Activated T-cell treated with anti-CD3 and anti-CD28 coated beads, Interleukin-2, amount 50 U/mL, for 1 hour (primary cell): ENCODE measurements at regions not wholly inside any gene's neighbourhood (a gene's known extent, or its start where the extent isn't known, plus 50 kb on each side); places are given as distances from the start of the nearest gene placed in this dataset.

Experiments
- DNase-seq: peaks from one replicate; pipeline ENCODE4 v3.0.0-alpha.2; 2020

- no peak for DNase-seq
Observed at GRCh38 chr2:19675856-19676460, 225.8 kb downstream of the TTC32 start.

DNA sequence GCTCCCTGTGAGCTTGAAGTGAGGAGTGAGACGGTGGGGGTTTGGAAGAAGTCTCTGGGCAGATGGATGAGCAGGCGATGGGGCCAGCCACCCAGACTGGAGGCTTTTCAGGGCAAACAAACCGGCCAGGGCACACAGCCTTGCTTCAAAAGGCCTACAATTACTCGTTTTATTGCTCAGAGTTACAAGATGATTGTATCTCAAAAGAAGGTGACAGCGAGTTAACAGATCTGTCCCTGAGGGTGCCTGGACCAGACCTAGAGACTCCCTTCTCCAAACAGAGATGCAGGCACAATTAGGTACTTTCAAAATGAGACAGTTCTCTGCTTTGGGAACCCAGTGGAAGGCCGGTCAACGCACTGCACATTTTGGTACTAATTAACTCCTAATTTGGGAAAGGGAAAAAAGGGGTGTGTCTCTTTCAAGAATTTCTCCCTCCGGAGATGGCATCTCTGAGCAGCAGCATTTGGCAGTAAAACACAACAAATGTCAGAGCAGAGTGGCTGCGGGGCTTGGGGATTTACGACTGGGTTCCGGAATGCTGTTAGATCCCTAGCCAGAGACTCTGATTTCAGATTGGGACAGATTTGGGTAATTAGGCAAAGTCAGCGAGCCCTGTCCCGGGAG lies 226.7 kb downstream of the TTC32 start:
- DNase-seq, result no peak

DNA sequence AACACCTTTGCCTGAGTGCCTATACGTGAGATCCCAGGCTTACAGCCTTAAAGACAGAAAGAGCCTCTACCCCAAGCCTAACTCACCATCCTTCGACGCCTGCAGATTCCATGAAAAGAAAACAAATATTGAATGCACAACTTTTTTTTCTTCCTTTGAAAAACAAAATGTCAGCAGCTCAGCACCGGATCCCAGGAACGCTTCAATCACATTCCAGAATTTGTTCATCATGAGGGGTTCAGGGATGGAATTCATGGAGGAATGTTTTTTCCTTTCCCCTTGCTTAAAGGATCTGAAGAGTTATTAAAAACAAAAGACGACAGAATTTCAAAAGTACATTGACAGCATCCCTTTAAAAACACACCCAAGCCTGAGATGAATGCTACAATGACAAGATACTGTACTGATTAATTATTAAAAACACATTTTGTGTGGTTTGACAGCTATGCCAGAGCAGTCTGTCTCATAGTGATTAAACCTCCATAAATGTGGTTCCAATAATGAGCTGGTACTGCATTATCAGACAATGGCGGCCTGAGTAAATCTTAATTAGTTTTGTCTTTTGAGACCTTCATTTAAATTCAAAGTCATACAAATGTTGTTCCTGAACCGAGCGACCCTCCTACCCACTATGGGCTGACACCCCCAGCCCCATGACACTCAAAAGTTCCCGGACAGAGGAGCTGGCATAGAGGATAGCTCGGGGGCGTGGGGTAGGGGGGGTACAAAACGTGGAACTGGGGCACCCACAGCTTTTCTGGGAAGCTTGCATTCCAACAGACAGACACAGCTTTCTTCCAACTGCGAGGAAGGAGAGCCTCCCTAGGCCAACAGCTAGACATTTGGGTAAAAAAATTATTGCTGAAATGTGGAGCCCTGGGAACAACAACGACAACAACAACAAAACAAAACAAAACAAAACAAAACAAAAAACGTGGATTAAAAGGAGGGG lies 227.5 kb downstream of the TTC32 start:
- DNase-seq, result no peak

GRCh38 chr2:19673213-19673791 lies 228.5 kb downstream of the TTC32 start:
- DNase-seq, result no peak

GRCh38 chr2:19671916-19672315 lies 229.9 kb downstream of the TTC32 start:
- DNase-seq, result no peak

- DNase-seq, result no peak
Observed at GRCh38 chr2:19671311-19671710, 230.5 kb downstream of the TTC32 start.

DNA sequence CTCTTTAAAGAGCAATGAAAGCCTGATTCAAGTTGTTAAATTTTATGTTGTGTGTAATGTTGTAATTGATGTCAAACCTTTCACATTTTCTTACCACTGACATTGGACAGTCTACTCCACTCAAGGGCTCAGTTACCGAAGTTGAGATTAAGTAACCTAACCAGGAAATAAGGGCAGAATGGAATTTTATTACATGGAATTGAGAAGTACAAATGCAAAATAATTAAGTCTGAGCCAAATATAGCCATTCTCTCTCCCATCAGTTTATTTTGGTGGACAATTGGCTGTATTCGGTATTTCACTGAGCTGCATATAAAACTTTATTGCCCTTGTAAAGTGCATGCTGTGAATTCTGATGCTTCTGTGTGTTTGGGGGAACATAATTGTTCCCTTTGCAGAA lies 231.5 kb downstream of the TTC32 start:
- DNase-seq, result no peak

DNA sequence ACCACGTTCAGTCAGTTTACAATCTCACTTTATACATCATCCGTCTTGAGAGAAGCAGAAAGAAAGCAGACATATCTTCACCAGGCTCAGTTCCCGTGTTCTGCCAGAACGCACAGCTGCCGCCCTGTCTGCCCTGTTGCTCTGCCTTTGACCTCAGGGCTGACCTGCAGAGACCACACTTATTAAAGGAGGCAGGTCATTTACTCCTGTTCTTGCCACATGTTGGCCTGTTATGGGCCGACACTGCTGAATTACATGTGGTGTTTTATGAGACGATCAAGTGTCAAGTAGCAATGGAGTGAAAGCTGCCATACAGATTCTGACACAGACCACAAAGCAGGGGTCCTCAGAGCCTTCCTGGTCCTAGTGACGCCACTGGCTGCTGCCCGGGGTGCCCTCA lies 232.2 kb downstream of the TTC32 start:
- DNase-seq, result no peak

DNA sequence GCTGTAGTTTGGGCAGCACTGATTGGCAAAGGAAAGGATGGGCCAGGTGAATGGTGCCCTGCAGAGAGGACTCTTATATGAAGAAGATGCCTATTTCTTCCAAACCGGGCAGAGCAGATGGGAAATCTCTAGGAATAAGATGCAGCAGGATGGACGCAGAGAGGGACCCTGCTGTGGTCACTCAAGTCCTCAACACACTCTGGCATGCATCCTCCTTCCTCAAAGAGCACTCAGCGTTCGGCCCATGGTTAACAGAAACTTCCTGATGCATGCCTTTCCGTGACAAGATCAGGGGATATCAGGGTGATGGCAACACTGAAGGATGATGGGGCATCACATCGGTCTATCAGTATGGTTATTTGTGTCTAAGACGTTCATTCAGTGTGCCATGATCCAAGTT lies 232.7 kb downstream of the TTC32 start:
- DNase-seq, result no peak

DNA sequence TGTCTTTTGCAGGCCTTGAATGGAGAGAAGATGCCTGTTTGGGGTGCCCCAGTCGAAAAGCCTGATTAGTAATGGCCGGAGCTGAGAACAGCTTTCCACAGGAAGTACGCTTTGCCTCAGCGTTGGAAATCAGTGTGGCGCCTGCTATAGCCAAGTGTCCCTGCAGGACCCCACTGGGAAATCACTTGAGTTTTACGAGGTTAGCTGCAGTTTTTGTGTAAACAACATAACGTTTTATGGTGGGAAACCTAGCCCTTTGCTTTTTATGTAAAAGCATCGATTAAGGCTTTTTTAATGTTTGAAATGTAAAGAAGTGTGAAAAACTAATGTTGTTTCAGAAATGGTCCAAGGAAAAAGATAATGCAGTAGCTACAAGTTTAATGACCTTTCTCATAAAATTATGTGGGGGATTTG lies 234.2 kb downstream of the TTC32 start:
- DNase-seq, result no peak

DNA sequence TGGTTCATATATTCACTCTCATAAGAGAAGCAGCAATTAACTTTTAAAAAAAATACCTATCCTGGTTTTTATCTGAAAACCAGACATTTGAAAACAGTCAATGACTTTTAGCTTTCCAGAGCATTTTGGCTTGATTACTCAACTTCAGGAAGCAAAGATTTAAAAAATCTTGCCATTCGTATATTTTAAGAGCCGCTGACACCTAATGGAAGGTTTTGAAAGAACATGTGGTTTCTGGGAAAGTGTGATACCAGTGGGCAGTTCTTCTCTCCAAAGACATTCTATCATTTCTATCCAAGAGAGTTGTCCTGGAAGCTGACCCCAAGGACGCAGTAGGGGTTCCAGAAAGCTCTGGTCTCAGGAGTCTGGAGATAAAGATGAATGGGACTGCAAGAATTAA lies 234.7 kb downstream of the TTC32 start:
- DNase-seq, result no peak

DNA sequence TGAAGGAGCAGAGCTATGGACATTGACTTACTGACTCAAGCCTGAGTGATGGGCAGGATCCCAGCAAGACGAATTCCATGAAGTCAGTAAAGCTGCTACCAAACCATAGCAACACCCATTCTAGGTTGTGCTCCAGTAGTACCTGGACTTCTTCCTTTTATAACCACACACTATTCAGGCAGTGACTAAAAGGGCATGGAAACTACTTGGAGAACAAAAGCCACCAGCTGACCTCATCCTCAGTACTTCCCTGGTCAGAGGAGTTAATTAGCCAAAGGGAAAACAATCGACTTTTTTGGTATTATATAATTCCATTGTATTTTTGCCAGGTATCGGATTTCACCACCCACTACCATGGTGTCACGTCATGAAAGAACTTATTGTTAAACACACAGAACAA lies 237.1 kb downstream of the TTC32 start:
- no peak for DNase-seq

DNA sequence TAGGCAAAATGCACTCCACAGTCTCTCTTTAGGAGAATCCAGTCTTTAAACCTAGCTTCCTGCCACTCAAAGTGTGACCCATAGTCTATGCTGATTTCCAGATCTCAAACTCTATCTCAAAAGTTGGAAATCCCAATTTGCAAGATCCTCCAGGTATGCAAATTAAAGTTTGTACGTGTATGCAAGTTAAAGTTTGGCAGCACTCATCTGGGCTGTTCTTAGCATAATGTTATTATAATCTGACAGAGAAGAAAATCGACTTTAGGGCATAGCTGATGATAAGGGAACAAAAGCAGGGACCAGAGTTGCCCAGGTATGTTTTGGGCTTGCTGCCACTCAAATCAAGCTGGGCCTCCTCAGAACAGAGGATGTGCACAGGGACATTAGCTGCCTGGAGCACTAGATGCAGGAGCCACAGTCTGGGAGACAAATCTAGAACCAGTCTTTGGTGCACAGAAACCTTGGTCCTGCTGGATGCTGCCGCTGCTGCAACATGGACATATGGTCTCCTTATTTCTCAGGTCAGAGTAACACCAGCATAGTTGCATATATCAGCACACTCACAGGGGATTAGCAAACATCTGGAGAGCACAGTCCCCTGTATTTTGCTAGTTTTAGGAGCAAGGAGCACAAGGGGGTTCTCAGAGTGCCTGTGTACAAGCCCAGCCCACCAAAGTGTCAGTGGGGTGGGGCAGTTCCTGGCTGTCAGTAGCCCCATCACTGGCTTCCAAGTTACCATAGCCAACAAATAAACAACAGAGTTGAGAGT lies 242.6 kb downstream of the TTC32 start:
- DNase-seq, result no peak

- DNase-seq, result no peak
Observed at GRCh38 chr2:19656011-19656410, 245.8 kb downstream of the TTC32 start.

GRCh38 chr2:19654310-19655090 lies 247.3 kb downstream of the TTC32 start:
- no peak for DNase-seq

DNA sequence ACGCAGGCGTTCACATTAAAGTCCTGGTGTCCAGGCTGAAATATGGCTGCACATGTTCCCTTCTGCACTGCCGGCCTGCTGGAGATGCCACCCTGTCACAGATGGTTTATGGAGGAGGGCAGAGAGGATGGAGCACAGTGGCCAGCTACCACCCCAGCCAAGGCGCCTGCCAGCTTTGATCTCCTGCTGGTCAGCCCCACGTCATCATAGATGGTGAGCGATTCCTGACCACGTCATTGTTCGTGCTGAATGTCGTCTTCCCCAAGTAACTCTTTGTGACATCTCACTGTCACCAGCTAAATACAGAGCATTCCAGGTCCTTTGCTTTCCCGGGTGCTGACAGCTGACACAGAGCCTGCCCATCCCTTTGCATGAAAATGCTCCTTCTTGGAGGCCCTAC lies 248.3 kb downstream of the TTC32 start:
- DNase-seq, result no peak

DNA sequence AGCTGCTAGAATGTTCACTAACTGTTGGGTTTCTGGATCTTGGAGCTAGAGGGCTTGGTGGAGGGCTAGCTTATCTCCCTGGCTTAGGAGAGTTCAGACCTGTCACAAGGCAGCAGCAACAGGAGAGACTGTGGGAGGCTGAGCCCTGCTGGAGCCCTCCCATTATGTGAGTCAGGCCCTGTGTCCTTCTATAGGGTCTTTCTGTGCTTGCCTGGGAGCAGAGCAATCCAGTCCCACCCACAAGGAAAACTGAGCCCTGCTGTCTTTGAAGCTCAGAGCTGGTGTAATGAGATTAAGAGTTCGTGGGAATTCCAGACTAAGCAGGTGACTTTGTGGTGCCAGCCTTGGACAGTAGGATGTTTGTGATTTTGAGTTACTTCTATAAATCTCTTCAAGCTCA lies 249.0 kb downstream of the TTC32 start:
- DNase-seq, result no peak

- DNase-seq, result no peak
Observed at GRCh38 chr2:19651466-19651865, 250.3 kb downstream of the TTC32 start.

DNA sequence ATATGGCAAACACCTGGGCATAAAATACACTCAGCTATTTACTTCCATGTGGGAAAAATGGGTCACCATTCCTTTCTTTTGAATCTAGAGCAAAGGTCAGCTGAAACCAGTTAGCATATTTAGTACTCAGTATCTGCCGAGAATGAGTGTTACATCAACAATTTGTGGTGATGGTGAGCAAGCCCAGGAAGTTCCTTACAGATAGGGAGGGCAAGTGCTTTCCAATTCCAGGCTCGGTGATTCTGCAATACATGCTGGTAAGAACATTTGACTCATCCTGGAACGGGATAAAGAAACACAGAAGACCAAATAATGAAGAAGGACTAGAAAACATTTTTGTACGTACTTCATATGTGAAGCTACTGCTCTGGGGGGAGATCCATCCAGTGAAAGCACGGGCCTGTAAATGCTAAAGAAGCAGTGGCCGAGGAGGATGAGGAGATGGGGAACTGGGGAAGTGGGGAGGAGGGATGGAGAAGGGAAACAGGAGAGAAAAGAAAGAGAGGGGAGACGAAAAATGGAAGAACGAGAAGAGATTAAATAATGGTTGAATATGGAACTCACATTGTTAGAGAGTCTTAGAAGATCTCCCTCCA lies 251.9 kb downstream of the TTC32 start:
- DNase-seq, result no peak

DNA sequence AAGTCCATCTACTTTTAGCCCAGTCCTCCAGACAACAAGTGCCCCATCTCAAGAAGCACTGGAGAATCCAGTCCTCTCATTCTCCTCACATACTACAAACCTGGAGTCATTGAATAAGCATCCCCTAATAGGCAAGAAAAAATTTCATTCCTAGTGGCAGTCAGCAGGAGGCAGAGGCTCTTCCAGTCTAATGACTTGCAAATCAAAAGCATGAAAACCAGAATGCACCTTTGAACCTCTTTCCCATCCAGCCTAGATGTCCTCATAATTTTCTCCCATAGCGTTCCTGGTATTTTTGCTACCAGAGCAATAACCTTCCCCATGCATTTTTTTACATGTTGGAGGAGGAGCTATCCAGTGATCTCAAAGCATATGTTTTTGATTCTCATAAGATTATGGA lies 252.6 kb downstream of the TTC32 start:
- DNase-seq, result no peak

GRCh38 chr2:19648583-19648982 lies 253.2 kb downstream of the TTC32 start:
- no peak for DNase-seq

DNA sequence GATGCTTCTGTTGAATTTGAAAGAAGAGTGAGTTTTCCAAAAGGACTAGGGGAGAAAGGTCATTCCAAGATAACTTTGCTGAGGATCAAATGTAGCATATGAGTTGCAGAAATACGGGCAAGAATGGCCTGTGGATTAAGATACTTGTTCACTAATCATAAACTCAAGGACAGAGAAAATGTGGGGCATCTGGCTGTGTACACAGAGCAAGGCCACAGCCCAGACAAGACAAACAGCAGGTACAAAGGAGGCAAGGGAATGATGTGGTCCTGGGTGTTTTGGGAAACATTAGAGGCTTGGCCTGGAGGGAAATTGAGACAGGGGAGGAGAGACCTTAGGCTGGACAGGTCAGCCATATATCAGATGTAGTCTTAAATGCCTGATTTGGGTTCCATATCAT lies 254.8 kb downstream of the TTC32 start:
- DNase-seq, result no peak
